NCI-H510A treated with DMSO at 0.1 percent for 48 hours (cell line): ENCODE measurements at regions not wholly inside any gene's neighbourhood (a gene's known extent, or its start where the extent isn't known, plus 50 kb on each side); places are given as distances from the start of the nearest gene placed in this dataset.
"Not testable (repeated sequence)": the region's sequence is repeated elsewhere in the genome, so short reads cannot be mapped to it uniquely, and the experiment has no call there.

Source experiments
- DNase-seq: peaks from one replicate; lab custom pipeline; 2025; lab: John Stamatoyannopoulos, UW

DNA sequence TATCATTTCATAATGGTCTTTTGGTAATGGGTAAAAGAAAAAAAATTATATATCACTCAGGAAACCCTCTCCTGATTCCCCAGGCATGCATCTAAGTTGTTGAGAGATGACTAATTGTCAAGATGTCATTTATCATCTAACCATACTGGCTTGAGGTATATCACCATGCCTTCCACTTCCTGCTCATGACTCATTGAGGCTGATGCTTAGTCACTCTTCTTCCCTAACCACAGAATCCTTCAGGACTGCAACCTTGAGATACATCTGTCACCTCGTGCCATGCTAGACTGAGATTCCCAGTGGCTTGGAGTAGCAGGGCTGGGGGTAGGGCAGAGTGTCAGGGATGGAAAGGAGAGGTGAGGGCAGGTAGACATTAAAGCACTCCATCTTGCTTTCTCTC lies 782.5 kb upstream of the INTU start:
- no peak for DNase-seq

- no peak for DNase-seq
Measured at GRCh38 chr4:126851391-126851790, 781.4 kb upstream of the INTU start.

DNA sequence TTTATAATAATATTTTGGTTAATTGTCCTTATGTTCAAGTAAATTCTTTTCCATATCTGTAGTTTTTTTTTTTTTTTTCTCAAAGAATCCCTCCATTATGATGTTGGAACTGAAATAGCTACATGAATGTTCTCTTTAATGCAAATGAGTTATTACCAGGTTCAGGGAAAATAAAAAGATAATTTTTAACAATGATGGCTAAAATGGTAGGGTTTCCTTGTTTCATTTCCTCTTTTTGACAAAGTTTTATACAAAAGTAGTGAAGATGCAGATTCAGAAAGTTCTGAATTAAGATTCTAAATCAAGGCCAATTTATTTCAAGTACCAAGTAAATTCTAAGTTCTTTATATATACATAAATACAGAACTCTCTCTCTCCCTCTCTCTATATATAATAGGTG lies 779.0 kb upstream of the INTU start:
- DNase-seq = no peak

DNA sequence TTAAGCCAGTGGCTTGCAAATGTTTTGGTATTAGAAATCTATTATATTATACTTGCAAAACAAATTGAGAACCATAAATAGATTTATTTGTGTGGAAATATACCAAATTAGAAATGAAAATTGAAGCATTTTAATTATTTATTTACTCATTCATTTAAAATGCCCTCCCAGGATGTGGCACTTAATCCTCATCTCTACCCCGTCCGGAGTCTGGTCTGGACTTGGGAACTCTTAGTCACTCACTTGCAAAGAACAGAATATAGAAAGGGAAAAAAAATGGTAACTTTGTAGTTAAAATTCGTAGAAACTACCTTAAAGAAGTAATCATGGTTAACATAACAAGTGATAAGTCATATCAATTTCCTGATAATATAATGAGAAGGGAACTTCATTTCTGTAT lies 775.9 kb upstream of the INTU start:
- DNase-seq = no peak

- no peak for DNase-seq
Measured at GRCh38 chr4:126859314-126859713, 773.4 kb upstream of the INTU start.

- no peak for DNase-seq
Measured at GRCh38 chr4:126859872-126860271, 772.9 kb upstream of the INTU start.

GRCh38 chr4:126860308-126860707 lies 772.4 kb upstream of the INTU start:
- DNase-seq = no peak

- no peak for DNase-seq
Measured at GRCh38 chr4:126869967-126870366, 762.8 kb upstream of the INTU start.

DNA sequence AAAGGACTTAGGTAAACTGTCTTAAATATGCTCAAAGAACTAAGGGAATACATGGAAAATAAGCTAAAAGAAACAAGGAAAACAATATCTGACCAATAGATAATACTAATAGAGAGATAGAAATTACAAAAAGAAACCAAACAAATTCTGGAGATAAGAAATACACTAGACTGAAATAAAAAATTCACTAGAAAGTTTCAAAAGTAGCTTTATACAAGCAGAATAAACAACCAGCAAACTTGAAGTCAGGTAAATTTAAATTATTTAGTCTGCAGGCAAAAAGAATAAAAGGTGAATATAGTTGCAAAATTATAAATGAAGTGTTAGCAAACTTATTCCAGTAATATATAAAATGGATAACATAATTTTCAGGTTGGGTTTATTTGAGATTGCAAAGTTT lies 760.9 kb upstream of the INTU start:
- DNase-seq = no peak

DNA sequence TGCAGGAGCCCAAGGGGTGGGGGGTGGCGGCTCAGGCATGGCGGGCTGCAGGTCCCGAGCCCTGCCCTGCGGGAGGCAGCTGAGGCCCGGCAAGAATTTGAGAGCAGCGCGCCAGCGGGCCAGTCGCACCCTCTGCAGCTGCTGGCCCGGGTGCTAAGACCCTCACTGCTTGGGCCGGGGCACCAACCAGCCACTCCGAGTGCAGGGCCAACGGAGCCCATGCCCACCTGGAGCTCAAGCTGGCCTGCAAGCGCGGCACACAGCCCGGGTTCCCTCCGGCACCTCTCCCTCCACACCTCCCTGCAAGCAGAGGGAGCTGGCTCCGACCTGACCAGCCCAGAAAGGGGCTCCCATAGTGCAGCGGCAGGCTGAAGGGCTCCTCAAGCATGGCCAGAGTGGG lies 758.2 kb upstream of the INTU start:
- no peak for DNase-seq

- no peak for DNase-seq
Measured at GRCh38 chr4:126888968-126889367, 743.8 kb upstream of the INTU start.

GRCh38 chr4:126890383-126890782 lies 742.4 kb upstream of the INTU start:
- DNase-seq = no peak

DNA sequence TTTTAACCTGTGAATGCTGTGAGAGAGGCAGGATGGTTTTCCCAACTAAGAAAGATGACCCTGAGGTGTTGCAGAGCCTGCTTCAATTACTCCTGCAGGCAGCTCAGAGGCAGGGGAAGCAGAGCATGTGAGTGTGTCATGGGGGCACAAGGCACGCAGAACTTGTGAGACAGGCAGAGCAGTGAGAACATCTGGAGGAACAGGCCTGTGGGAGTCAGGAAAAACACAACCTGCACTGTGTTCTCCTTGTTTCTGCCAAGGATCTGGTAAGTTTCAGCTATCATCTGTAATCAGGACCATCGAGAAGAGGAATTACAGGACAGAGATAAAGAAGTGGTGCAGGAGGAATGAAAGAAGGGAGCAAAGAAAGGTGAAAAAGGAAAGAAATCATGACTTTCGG lies 741.8 kb upstream of the INTU start:
- no peak for DNase-seq

- no peak for DNase-seq
Measured at GRCh38 chr4:126894963-126895362, 737.8 kb upstream of the INTU start.

DNA sequence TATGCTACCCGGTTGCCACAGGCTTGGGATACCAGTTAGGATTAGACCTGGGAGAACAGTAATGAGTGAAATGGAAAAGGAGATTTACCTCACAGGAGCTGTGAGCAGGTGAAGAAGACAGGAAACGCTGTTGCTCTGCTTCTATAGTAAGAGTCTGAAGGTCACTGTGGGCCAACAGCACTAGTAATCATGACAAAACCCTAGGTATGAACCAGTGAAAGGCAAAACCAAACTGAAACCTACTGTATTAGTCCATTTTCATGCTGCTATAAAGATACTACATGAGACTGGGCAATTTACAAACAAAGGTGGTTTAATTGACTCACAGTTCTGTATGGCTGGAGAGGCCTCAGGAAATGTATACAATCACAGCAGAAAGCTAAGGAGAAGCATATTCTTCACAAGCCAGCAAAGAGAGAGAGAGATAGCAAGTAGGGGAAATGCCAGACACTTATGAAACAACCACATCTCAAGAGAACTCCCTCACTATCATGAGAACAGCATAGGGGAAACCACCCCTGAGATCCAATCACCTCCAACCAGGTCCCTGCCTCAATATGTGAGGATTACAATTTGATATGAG lies 736.7 kb upstream of the INTU start:
- DNase-seq = no peak

- no peak for DNase-seq
Measured at GRCh38 chr4:126897038-126897437, 735.7 kb upstream of the INTU start.

GRCh38 chr4:126898815-126899214 lies 733.9 kb upstream of the INTU start:
- no peak for DNase-seq

GRCh38 chr4:126899331-126899801 lies 733.4 kb upstream of the INTU start:
- no peak for DNase-seq

GRCh38 chr4:126906466-126906865 lies 726.3 kb upstream of the INTU start:
- no peak for DNase-seq

- DNase-seq = no peak
Measured at GRCh38 chr4:126907389-126907788, 725.4 kb upstream of the INTU start.

GRCh38 chr4:126916049-126916625 lies 716.6 kb upstream of the INTU start:
- no peak for DNase-seq

GRCh38 chr4:126916626-126917140 lies 716.1 kb upstream of the INTU start:
- no peak for DNase-seq

- DNase-seq = not testable (repeated sequence)
Measured at GRCh38 chr4:126922328-126922938, 710.3 kb upstream of the INTU start.

DNA sequence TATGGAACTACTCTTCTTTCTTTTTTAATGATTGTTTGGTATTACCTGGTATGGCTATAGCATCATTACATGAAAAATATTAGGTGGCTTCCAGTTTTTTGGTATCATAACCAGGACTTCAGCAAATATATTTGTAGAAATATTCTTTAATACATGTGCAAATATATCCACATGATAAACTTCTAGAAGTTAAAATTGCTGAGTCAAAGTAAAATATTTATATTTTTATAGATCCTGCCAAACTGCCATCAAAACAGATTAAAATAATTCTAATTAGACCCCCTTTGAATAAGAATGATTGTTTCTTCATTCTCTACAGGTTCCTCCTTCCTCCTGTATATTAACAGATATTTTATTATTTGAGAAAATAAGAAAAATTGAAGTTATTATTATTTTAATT lies 708.5 kb upstream of the INTU start:
- DNase-seq = no peak
